ENCODE measurements at regions not wholly inside any gene's neighbourhood (a gene's known extent, or its start where the extent isn't known, plus 50 kb on each side); places are given as distances from the start of the nearest gene placed in this dataset.
"Not testable (repeated sequence)": the region's sequence is repeated elsewhere in the genome, so short reads cannot be mapped to it uniquely, and the experiment has no call there.

GRCh38 chr4:189631568-189631916 is 309.1 kb upstream of the FRG1 start:
- FAIRE-seq, result not testable (repeated sequence)

- FAIRE-seq, result not testable (repeated sequence)
These were observed 290.2 kb upstream of the FRG1 start for GRCh38 chr4:189650436-189650835.

- not testable (repeated sequence) for FAIRE-seq
These were observed 287.5 kb upstream of the FRG1 start for GRCh38 chr4:189653130-189653653.

GRCh38 chr4:189653983-189654382 is 286.7 kb upstream of the FRG1 start:
- FAIRE-seq, result not testable (repeated sequence)

- not testable (repeated sequence) for FAIRE-seq
These were observed 286.3 kb upstream of the FRG1 start for GRCh38 chr4:189654396-189654795.

GRCh38 chr4:189655817-189656216 is 284.9 kb upstream of the FRG1 start:
- not testable (repeated sequence) for FAIRE-seq

GRCh38 chr4:189656641-189657040 is 284.0 kb upstream of the FRG1 start:
- no peak for FAIRE-seq

GRCh38 chr4:189658259-189658658 is 282.4 kb upstream of the FRG1 start:
- FAIRE-seq, result not testable (repeated sequence)

GRCh38 chr4:189658831-189659230 is 281.8 kb upstream of the FRG1 start:
- not testable (repeated sequence) for FAIRE-seq

- FAIRE-seq, result no peak
These were observed 281.4 kb upstream of the FRG1 start for GRCh38 chr4:189659287-189659686.

GRCh38 chr4:189660722-189661360 is 279.8 kb upstream of the FRG1 start:
- FAIRE-seq, result no peak

- no peak for FAIRE-seq
These were observed 275.9 kb upstream of the FRG1 start for GRCh38 chr4:189664693-189665250.

GRCh38 chr4:189665712-189666305 is 274.9 kb upstream of the FRG1 start:
- not testable (repeated sequence) for FAIRE-seq

GRCh38 chr4:189667386-189667785 is 273.3 kb upstream of the FRG1 start:
- not testable (repeated sequence) for FAIRE-seq

GRCh38 chr4:189697675-189698245 is 242.9 kb upstream of the FRG1 start:
- FAIRE-seq, result not testable (repeated sequence)

GRCh38 chr4:189703000-189703399 is 237.7 kb upstream of the FRG1 start:
- FAIRE-seq, result not testable (repeated sequence)

GRCh38 chr4:189706821-189707220 is 233.9 kb upstream of the FRG1 start:
- FAIRE-seq, result not testable (repeated sequence)

GRCh38 chr4:189707227-189707626 is 233.4 kb upstream of the FRG1 start:
- FAIRE-seq, result not testable (repeated sequence)

- FAIRE-seq, result not testable (repeated sequence)
These were observed 228.7 kb upstream of the FRG1 start for GRCh38 chr4:189711956-189712355.

GRCh38 chr4:189721016-189721993 is 219.4 kb upstream of the FRG1 start:
- FAIRE-seq, result not testable (repeated sequence)

- FAIRE-seq, result not testable (repeated sequence)
These were observed 218.2 kb upstream of the FRG1 start for GRCh38 chr4:189722324-189723003.

All from colon (tissue), 2 donors.